ENCODE measurements at regions not wholly inside any gene's neighbourhood (a gene's known extent, or its start where the extent isn't known, plus 50 kb on each side); places are given as distances from the start of the nearest gene placed in this dataset.

DNA sequence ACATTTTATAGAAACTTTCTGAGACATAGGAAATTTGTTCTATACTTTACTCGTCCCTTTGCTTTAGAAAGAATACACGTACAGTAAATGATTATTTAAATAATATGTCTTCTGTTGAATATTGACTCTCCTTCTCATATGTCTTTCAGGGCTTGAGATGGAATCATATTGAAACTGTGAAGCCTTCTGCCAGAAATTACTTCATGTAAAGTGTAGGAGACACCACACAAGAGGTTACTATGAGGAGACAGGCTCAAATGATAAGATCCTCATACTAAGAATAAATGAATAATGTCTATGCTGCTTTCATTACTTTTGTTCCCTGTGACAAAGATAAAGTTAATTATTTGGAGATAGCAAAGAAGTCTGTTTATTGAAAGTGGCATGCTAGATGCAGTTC is 1240.3 kb upstream of the MAP3K7 start:
- Mint-ChIP-seq H3K27me3 (no peaks in the 10 kb centered on the region), H3K4me1 (no peaks in the 10 kb centered on the region), H3K36me3 (no peaks in the 10 kb centered on the region), H3K9me3 (peaks cover 0 to 6% (median 0%) of the 10 kb centered on the region in 7 donors), H3K27ac (no peak overlapping the region), H3K4me3 (no peak overlapping the region)
- DNase-seq (no peak), ATAC-seq (ENCODE audit: low read depth in 2 of 2) (no peak)

DNA sequence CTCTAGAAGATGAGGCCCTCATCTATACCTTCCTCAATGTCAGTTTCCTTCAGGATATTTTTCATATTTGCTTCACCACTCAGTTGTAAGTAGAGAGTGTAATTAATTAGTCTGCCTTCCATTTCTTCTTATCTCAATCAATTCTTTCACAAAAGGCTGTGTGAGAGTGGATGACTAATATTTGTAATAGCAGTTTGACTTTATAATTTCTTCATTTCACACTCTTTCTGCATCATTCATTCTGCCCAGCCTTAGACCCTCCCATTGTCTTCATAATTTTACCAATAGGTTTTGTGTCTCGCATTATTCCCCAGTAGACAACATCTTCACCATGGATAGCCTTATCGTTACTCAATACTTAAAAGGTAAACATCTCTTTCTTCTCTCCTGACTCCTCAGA is 1239.3 kb upstream of the MAP3K7 start:
- H3K4me1 Mint-ChIP-seq: no peaks in the 10 kb centered on the region

DNA sequence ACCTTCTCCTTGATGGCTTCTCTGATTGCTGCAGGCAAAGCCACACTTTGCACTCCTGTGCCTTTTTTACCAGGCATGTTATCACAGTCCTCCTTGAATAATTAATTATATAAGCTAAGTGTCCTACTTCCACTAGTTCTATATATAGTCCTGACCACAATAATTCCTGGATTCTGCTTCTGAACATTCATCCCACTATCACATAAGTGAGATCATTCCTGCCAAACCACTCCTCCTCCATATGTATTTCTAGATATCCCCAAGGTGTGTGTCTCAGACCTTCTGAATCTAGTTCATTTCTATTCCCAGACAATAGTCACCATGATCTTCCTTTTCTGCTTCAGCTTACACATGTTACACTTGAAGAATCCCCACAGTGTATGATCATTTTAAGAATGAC is 1237.5 kb upstream of the MAP3K7 start:
- Mint-ChIP-seq H3K4me1 (no peaks in the 10 kb centered on the region), H3K36me3 (no peaks in the 10 kb centered on the region), H3K27ac (no peak overlapping the region), H3K4me3 (no peak overlapping the region), H3K27me3 (no peaks in the 10 kb centered on the region), H3K9me3 (peaks cover 0 to 6% (median 0%) of the 10 kb centered on the region in 7 donors)
- no peak for ATAC-seq (ENCODE audit: low read depth in 2 of 2)
- no peak for DNase-seq

More for the DNA sequence above, 1239.3 kb upstream of the MAP3K7 start:
- Mint-ChIP-seq H3K27me3 (no peaks in the 10 kb centered on the region), H3K27ac (no peak overlapping the region), H3K36me3 (no peaks in the 10 kb centered on the region), H3K4me3 (no peak overlapping the region), H3K9me3 (peaks cover 0 to 6% (median 0%) of the 10 kb centered on the region in 7 donors)
- DNase-seq (no peak), ATAC-seq (ENCODE audit: low read depth in 2 of 2) (no peak)

DNA sequence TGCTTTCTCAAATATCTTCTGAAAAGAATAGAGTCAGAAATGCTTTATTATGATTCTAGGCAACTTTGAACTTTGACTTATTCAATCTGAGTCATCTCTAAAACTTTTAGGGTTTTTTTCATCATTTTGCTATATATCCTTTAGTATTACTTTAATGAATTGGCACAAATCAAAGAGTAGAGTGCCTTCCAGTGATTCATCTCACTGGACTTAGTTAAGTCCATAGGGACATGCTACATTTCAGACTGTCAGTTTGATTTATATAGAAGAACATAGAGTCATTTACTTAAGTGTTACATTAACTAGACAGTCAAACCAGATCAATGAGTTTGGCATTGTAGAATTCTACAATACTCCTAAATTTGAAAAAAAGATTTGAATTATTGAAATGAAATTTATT is 1235.7 kb upstream of the MAP3K7 start:
- no peaks in the 10 kb centered on the region for H3K27me3 Mint-ChIP-seq
- no peak for DNase-seq
- H3K4me1 Mint-ChIP-seq: no peaks in the 10 kb centered on the region
- no peak for ATAC-seq (ENCODE audit: low read depth in 2 of 2)
- no peak overlapping the region for H3K27ac Mint-ChIP-seq
- peaks cover 0 to 6% (median 1%) of the 10 kb centered on the region in 7 donors for H3K9me3 Mint-ChIP-seq
- no peaks in the 10 kb centered on the region for H3K36me3 Mint-ChIP-seq
- H3K4me3 Mint-ChIP-seq: no peak overlapping the region

DNA sequence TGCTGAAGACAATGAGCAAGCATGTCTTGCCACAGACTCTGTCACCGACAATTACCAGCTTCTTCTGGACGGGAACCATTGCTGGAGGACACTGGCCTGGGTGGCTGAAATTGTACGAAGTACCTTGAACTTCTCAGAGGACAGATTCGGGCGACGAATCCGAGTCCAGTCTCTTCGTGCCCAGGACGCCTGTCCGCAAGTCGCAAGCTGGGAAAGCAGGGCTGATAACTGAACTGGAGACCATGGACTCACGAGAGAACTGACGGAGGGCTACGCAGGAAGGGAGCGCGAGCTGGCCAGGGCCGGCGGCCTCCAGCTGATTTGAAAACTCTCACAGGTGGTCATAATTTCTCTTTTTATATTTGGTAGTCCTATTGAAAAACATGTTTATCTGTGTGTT is 1229.5 kb upstream of the MAP3K7 start:
- Mint-ChIP-seq H3K27ac (no peak overlapping the region), H3K27me3 (no peaks in the 10 kb centered on the region), H3K36me3 (no peaks in the 10 kb centered on the region), H3K4me3 (no peak overlapping the region), H3K9me3 (peaks cover 0 to 7% (median 4%) of the 10 kb centered on the region in 7 donors), H3K4me1 (no peaks in the 10 kb centered on the region)
- peak; percentile 1 for DNase-seq
- no peak for ATAC-seq (ENCODE audit: low read depth in 2 of 2)

DNA sequence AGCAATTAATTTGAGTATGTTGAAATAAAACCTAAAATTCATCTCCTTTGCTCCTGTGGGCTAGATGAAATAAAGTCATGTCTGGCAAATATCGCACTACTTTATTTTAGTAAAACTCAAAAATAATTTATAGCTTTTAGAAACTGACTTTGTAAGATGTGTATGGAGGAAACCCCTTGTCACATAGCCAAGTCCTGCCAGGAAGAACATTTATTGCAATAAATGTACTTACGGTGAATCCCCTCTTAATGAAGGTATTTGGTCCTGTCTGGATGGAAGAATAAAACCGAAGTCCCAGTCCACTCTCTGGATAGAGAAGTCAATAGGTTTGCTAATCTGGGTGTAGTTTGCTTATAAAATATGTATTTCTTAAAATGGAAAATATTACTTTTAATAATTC is 1226.8 kb upstream of the MAP3K7 start:
- H3K27ac Mint-ChIP-seq: no peak overlapping the region
- H3K4me3 Mint-ChIP-seq: no peak overlapping the region

DNA sequence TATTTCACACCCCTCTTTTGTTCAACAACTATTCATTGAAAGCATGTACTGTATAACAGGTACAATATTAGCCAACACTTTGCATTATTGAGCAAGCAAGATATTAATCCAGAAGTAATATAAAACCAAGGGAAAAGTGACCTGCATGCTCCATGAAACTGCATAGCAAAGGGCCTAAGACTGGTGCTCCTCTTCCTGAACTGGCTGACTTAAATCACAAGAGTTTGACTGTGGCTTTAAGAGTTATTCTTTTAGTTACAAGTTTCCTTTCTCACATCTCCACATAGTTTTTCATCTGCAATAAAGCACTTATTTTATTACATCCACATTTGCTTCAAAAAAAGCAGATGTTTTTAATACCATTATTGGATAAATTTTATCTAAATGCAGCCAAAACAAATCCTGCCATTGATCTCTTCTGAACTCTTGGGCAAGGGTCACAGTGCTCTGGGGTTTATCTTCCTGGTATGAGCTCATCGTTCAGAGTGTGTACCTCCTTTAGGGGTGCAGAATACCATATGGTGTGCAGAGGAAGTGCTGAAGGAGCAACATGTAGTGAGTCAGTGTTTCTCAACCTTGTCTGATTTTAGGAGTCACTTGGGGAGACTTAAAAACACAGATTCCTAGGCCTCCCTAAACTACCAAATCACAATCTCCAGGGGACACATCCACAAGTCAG is 1225.9 kb upstream of the MAP3K7 start:
- no peaks in the 10 kb centered on the region for H3K4me1 Mint-ChIP-seq
- ATAC-seq (ENCODE audit: low read depth in 2 of 2) (no peak), DNase-seq (no peak)
- no peaks in the 10 kb centered on the region for H3K36me3 Mint-ChIP-seq
- no peaks in the 10 kb centered on the region for H3K27me3 Mint-ChIP-seq
- no peak overlapping the region for H3K4me3 Mint-ChIP-seq
- peaks cover 0 to 7% (median 4%) of the 10 kb centered on the region in 7 donors for H3K9me3 Mint-ChIP-seq
- no peak overlapping the region for H3K27ac Mint-ChIP-seq

More for the DNA sequence above, 1226.8 kb upstream of the MAP3K7 start:
- Mint-ChIP-seq H3K9me3 (peaks cover 0 to 7% (median 4%) of the 10 kb centered on the region in 7 donors), H3K36me3 (no peaks in the 10 kb centered on the region), H3K4me1 (no peaks in the 10 kb centered on the region), H3K27me3 (no peaks in the 10 kb centered on the region)
- DNase-seq (no peak), ATAC-seq (ENCODE audit: low read depth in 2 of 2) (no peak)

DNA sequence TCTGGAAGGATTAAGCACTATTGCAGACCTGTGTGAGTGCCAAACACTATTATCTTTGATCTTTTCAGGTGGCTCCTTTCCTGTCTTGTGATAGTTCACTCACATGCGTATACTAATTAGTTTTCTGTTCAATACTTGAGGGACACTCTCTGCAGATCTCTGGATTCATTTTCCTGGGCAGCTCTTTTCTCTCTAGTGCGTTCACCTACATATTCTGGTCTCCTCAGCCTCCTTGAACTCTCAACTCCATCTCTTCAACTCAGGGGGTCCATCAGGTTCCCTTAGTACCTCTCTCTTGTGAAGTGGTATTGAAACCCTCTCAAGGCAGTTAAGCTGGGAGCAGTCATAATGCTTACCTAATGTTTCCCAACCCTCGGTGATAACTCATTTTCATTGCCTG is 1218.1 kb upstream of the MAP3K7 start:
- H3K4me3 Mint-ChIP-seq: no peak overlapping the region
- peak overlapping the region in 1 of 6 donors; percentile 0 for H3K27ac Mint-ChIP-seq
- DNase-seq (no peak), ATAC-seq (ENCODE audit: low read depth in 2 of 2) (no peak)
- H3K27me3 Mint-ChIP-seq: peaks cover 0 to 3% (median 0%) of the 10 kb centered on the region in 3 donors
- peaks cover 0 to 5% (median 0%) of the 10 kb centered on the region in 7 donors for H3K9me3 Mint-ChIP-seq
- no peaks in the 10 kb centered on the region for H3K4me1 Mint-ChIP-seq
- no peaks in the 10 kb centered on the region for H3K36me3 Mint-ChIP-seq

DNA sequence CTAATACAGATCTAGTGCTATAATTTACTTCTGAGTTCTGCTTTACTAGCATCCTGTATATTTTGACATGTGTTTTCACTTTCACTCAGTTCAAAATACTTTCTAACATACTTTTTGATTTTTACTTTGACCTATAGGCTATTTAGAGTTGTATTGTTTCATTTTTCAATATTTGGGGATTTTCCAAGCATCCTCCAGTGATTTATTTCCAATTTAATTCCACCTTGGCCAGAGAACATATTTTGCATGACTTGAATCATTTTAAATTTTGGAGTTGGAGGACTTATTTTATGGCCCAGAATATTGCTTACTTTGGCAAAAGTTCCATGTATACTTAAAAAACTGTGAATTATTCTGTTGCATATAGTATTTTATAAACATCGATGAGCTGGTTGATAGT is 1215.6 kb upstream of the MAP3K7 start:
- peaks cover 0 to 5% (median 0%) of the 10 kb centered on the region in 7 donors for H3K9me3 Mint-ChIP-seq
- DNase-seq (no peak), ATAC-seq (ENCODE audit: low read depth in 2 of 2) (no peak)
- no peaks in the 10 kb centered on the region for H3K4me1 Mint-ChIP-seq
- no peak overlapping the region for H3K27ac Mint-ChIP-seq
- no peaks in the 10 kb centered on the region for H3K36me3 Mint-ChIP-seq
- peaks cover 0 to 3% (median 0%) of the 10 kb centered on the region in 3 donors for H3K27me3 Mint-ChIP-seq
- no peak overlapping the region for H3K4me3 Mint-ChIP-seq

DNA sequence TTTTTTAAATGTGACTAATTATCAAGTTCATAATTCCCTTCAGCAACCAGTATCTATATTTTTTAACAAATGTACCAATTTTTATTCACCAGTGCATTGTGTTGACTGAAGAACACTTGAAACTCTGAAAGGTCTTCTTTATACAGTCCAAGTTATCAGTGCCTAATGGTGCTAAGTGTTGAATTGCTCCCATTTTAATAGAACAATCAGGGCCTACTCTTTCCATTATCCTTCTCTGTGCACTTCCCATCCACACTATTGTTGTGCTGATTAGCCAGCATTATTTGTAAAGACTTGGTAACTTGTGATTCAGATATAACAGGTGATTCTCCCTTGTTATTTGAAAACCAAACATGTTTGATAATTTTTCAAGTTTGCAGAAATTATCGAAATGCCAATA is 1209.7 kb upstream of the MAP3K7 start:
- Mint-ChIP-seq H3K4me3 (no peak overlapping the region), H3K27me3 (no peaks in the 10 kb centered on the region), H3K9me3 (peaks cover 0 to 4% (median 0%) of the 10 kb centered on the region in 7 donors), H3K36me3 (no peaks in the 10 kb centered on the region), H3K27ac (no peak overlapping the region), H3K4me1 (no peaks in the 10 kb centered on the region)
- ATAC-seq (ENCODE audit: low read depth in 2 of 2) (no peak), DNase-seq (no peak)

DNA sequence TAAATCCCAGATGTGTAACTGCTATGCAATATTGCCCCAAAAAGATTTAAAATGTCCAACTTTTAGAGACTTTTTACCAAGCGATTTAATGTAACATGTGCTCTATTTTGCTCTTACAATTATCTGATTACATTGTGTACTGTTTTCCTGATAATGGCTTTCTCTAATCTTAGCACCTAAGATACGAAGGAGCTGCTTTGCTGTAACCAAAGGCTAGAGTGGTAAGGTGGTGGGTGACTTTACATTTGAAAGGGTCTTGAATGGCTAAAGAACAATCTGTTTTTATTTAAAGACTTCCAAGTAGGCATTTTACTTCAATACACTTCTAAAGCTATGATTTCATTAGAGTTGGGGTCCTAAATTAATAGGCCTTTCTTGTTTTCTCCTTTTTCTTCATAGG is 1201.6 kb upstream of the MAP3K7 start:
- H3K27me3 Mint-ChIP-seq: no peaks in the 10 kb centered on the region
- DNase-seq: no peak
- H3K27ac Mint-ChIP-seq: no peak overlapping the region
- H3K36me3 Mint-ChIP-seq: no peaks in the 10 kb centered on the region
- no peaks in the 10 kb centered on the region for H3K4me1 Mint-ChIP-seq
- H3K4me3 Mint-ChIP-seq: no peak overlapping the region
- H3K9me3 Mint-ChIP-seq: peaks cover 2 to 15% (median 6%) of the 10 kb centered on the region in 7 donors
- ATAC-seq (ENCODE audit: low read depth in 2 of 2): no peak

DNA sequence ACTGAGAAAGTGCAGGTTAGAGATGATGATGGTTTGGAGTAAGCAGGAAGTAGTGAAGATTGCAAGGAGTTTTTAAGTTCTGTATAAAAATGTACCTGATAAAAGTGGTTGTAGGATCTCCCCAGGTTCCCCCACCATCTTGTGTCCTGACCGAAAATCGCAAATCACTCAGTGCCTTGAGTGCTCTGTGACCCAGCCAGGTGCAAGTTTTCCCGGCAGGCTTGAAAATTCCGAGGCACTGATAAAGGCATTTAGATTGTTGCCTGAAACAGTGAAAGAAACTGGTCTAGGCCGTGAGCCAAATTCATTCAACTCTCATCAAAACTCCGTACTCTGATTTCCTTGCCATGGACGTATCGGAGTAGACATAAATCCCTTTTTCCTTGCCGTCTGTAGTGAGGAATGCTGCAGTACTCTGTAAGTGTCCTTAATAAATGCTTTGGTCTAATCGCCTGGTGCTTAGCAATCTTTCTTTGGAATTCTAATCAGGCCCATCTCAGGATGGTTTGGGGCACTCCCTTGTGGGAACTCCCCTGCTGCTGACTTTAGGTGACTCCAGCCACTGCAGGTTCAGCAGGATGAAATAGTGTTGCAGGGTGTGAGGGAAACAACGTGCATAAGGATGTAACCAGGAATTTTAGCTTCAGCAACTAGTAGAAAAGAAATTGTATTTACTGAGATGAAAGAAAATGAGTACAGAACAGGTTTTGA is 1199.8 kb upstream of the MAP3K7 start:
- H3K9me3 Mint-ChIP-seq: peaks cover under 1 to 15% (median 7%) of the 10 kb centered on the region in 7 donors
- no peaks in the 10 kb centered on the region for H3K36me3 Mint-ChIP-seq
- DNase-seq (no peak), ATAC-seq (ENCODE audit: low read depth in 2 of 2) (no peak)
- H3K27me3 Mint-ChIP-seq: no peaks in the 10 kb centered on the region
- no peaks in the 10 kb centered on the region for H3K4me1 Mint-ChIP-seq
- H3K27ac Mint-ChIP-seq: no peak overlapping the region
- no peak overlapping the region for H3K4me3 Mint-ChIP-seq

DNA sequence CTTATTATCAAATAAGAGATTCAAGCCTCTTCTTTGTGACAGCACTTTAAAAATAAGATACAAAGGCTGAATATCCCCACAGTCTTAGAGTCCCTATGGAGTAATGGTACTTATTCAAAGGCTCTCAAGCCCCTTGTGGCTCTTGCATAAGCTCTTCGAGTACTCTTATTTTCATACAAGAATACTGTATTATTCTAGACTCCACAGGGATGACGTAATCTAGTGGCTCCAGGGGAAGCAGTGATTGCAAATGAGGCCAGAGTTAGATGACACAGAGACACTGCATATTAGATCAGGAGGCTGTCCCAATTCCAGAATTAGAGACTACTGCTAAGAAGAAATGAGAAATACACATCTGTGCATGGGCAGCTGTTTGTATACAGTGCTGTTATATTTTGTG is 1195.9 kb upstream of the MAP3K7 start:
- Mint-ChIP-seq H3K4me1 (no peaks in the 10 kb centered on the region), H3K9me3 (peaks cover 0 to 20% (median 10%) of the 10 kb centered on the region in 7 donors), H3K27ac (no peak overlapping the region), H3K36me3 (no peaks in the 10 kb centered on the region), H3K4me3 (no peak overlapping the region), H3K27me3 (no peaks in the 10 kb centered on the region)
- DNase-seq (no peak), ATAC-seq (ENCODE audit: low read depth in 2 of 2) (no peak)

DNA sequence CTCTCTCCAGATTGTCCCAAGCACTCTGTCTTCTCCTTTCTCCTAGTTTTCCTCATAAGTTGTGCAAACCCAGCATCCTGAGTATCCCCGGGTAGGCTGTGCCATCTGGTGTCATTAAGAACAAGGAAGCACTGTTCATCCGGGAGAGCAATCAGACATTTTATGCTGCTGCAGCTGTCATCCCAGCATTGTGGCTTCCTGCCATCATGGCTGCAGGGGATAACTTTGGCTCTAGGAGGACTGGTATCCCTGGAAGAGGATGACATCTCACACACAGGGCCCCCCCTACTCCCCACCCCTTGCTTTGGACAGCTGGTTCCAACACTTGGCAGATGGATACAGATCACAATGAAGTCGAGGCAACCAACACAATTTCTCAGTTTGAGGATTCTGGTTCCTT is 1195.1 kb upstream of the MAP3K7 start:
- peak overlapping the region in 1 of 6 donors; percentile 29 for H3K27ac Mint-ChIP-seq
- H3K9me3 Mint-ChIP-seq: peaks cover 0 to 19% (median 10%) of the 10 kb centered on the region in 7 donors
- ATAC-seq (ENCODE audit: low read depth in 2 of 2) (no peak), DNase-seq (no peak)
- H3K4me3 Mint-ChIP-seq: no peak overlapping the region
- H3K27me3 Mint-ChIP-seq: no peaks in the 10 kb centered on the region
- no peaks in the 10 kb centered on the region for H3K36me3 Mint-ChIP-seq
- H3K4me1 Mint-ChIP-seq: no peaks in the 10 kb centered on the region
